Ureter (tissue), 1 donor: ENCODE measurements at regions not wholly inside any gene's neighbourhood (a gene's known extent, or its start where the extent isn't known, plus 50 kb on each side); places are given as distances from the start of the nearest gene placed in this dataset.

Source experiments
- DNase-seq: peaks from one replicate; pipeline ENCODE4 v3.0.0-alpha.2; 2020; ENCODE audit warnings: low spot score
- donor health status: DM: yes; HTN: yes; CAD: no.

DNA sequence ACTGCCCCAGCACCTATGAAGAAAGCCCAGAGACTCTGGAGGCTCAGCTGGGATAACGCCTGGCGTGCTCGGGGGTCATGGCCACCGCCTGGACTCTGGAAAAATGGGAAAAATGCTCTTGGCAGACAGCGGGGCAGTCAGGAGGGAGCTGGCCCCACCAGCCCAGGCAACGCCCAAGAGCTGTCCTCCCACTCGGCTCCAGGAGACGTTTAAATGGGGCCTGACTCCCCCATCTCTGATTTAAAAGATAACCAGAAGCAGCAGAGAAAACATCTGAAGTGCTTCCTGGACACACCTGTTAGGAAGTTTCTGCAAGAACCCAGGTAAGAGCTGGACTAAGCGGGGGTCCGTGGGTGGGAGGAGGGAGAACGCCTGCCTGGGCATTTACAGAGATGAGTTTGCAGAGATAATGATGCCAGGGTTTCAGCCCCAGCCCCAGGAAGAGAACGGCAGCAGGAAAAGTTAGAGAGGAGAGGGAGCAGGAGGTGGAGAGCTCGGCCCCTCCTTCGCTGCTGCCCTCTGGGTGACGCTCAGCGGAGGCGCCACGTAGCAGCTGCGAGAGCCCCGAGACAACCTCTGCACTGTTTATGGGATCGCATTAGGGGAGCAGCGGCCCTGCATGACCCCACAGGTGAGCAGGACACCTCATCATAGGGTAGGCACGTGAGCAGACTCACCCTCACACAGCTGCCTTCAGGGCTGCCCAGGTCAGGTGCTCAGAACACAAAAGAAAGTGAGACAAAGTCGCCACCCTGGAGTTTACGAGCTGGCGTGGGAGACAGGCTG lies 83.5 kb upstream of the INSIG1 start:
- no peak for DNase-seq

- no peak for DNase-seq
Observed at GRCh38 chr7:155215576-155216325, 81.9 kb upstream of the INSIG1 start.

GRCh38 chr7:155216475-155217272 lies 81.0 kb upstream of the INSIG1 start:
- no peak for DNase-seq

- DNase-seq = no peak
Observed at GRCh38 chr7:155217634-155218033, 80.0 kb upstream of the INSIG1 start.

DNA sequence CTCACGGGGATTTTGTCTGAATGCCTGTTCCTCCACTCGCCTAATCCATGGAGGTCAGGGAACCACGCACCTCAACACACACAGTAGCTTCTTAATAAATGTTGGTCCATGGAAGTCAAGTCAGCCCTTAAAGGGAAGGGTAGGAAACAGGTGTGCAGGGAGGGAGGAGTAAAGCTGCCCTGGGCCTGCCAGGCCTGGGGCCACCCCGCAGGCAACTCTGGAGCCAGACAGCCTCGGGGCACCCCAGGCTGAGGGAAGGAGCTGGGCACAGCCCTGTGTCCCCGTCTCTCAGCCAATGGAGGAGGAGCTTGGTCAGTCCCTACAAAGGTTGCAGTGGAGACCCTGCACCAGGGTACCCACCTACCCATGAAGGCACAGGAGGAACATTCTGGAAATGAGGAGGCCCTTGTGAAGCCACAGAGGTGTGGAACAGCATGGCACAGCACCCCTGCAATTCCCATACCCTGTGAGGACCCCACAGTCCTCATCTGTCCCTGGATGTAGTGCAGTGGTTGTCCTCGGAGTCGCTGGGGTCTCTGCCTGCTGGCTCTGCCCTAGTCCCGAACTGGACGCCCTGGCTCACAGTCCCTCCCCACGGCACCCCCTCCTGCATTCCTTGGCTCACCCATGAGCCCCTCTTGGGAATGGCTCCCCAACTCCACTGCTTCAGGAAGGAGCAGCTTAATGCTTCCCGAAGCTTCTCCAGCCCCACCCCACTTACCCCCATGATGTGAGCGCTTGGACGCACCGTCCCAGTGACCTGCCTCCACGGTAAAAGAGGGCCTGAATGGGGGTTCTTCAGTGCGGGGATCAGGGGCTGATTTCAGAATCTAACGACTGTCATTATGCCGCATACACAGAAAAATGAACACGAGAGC lies 79.2 kb upstream of the INSIG1 start:
- DNase-seq = no peak

DNA sequence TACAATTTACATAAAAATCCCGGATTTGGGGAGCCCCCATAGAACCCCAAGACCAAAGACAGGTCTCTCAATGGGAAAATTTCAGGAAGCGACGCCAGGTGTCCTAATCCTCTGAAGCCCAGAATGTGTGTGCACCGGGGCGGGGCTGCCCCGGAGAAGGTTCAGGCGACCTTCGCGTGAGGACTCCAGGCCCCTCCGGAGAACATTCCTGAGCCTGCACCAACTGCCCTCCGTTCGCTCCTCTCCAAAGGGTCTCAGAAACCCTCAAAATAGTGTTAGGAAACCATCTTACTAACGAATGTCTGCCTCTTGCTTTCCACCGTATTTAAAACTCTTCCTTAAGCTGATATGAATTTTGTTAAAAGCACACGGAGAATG lies 78.5 kb upstream of the INSIG1 start:
- no peak for DNase-seq

- DNase-seq = no peak
Observed at GRCh38 chr7:155219947-155220769, 77.5 kb upstream of the INSIG1 start.

GRCh38 chr7:155220903-155221302 lies 76.8 kb upstream of the INSIG1 start:
- DNase-seq = no peak

DNA sequence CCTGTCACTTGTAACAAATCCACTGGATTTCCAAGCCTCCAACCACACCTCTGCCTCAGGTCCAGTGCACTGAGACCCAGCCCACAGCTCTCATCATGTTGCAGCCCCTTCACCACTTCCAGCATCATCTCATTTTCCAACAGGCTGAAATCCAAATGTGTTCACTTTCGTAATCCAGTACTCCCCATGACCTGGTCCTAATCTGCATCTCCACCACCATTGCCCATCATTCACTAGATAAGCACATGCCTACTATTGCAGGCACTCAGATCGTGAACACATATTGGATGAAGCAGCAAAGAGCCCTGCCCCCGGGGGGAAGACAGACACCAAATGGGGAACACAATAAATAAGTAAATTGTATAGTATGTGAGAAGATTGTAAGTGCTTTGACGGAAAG lies 76.1 kb upstream of the INSIG1 start:
- DNase-seq = no peak

GRCh38 chr7:155222061-155222460 lies 75.6 kb upstream of the INSIG1 start:
- no peak for DNase-seq

- DNase-seq = no peak
Observed at GRCh38 chr7:155222573-155222972, 75.1 kb upstream of the INSIG1 start.

GRCh38 chr7:155223021-155223420 lies 74.7 kb upstream of the INSIG1 start:
- DNase-seq = no peak

DNA sequence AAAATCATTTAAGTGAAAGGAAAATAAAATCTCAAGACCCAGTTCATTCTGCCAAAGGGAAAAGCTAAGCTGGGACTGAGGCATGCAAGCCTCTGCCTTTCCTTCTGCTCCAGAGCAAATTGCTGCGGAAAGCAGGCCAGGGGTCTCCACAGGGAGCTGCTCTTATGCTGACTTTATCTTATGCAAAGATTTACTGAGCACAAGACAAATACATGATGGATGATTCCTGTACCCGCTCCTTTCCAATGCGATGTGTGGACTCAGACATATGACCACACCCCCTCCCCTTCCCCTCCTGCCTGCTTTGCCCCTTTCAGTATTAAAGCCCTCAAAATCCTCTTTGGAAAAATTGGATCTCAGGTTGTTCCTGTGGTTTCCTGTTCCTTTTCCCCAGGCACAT lies 74.2 kb upstream of the INSIG1 start:
- DNase-seq = no peak

DNA sequence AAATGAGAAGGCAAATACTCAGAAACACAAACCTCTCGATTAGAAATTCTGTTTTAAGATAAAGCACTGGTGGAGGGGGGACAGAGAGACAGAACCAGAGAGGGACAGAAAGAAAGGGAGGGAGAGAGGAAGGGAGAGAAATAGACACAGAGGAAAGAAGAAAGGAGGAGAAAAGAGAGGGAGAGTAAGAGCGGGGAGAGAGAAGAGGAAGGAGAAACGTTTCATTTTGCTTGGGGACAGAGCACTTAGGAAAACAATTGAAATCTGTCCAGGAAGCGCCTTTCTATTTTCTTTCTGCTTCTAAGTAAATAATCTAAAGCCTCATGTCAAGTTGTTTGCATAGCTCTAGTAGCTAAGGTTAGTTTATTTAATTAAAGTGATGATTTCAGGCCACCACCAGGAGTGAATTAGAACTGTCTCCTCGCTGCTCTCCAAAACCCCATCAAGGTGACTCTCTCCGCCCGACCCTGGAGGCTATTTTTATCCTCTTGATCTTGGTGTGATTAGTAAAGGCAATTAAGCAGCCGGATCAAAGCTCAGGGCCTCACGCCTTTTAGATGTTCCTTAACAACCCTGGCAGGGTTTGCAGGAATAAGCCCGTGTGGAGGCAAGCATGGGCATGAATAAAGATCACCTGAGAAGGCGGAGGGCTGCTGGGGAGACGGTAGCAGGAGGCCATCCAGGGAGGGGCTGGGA lies 73.4 kb upstream of the INSIG1 start:
- no peak for DNase-seq

- DNase-seq = no peak
Observed at GRCh38 chr7:155225095-155225494, 72.6 kb upstream of the INSIG1 start.

- no peak for DNase-seq
Observed at GRCh38 chr7:155225516-155225915, 72.2 kb upstream of the INSIG1 start.

DNA sequence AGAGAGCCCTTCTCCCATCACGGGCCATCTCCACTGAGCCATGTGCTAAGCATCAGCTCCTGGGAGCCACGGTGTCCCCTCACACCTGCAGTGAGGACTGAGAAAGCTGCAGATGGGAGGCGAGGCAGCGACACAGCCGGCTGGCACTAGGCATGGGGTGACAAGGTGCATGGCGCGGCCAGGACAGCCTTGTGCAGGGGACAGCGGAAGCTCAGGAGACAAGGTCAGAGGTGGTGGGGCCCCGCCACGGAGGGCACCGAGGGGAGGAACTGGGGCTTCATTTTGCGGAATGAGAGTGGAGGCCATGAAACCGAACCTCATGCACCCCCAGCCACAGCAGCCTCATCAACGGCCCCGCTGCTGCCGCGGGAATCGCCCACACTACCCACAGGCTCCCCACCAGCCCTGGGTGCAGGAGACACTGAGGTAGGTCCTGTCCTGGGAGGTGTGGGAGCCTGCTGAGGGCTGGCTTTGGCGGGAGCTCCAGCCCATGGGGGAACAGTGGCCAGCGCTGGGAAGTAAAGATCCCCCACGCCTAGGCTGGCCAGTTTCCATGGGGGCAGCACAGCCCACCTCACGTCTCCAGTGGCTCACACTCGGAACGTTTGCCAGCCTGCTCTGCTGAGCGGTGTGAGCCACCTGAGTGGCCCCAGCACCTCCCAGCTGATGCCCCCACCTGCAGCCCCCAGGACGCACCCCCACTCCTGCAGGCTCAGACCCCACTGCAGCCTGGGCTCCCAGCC lies 71.2 kb upstream of the INSIG1 start:
- no peak for DNase-seq

DNA sequence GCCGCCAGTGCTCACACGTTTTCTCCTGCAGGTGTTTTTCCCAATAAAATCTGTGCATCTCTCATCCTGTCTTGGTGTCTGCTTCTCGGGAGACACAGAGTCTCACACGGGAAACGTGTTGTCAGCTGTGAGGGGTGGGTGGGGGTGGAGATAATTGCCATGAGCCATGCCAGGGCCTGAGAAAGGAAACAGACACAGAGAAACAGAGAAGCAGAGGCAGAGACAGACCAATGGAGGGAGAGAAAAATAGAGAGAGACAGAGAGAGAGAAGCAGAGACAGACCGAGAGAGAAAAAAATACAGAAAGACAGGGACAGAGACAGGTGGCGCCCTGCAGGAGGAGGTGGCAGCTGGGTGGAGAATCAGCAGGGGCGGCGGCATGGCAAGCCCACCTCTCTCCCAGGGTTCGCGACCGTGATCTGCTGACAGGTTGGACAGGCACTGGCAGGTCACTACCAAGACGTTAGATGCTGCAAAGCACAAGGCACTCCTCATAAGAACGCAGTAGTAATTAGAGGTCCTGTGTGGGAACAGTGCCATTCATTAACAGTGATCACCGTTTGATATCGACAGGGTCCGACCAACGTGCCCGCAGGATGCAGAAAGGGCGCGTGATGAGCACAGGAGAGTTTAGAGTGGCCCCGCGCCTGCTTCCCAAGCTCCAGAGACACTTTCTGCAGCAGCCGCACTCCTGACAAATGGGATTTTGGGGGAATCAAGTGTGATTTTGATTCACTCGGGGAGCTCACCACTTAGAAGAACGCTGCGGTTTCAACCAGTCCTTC lies 70.5 kb upstream of the INSIG1 start:
- DNase-seq = no peak
